ENCODE measurements at regions not wholly inside any gene's neighbourhood (a gene's known extent, or its start where the extent isn't known, plus 50 kb on each side); places are given as distances from the start of the nearest gene placed in this dataset.
A peak's percentile ranks its signal among the peaks of the same experiment; 100 is the strongest.

GRCh38 chr3:176755977-176756376 lies 441.3 kb downstream of the TBL1XR1 start:
- DNase-seq (ENCODE audit: low spot score) = no peak
- no peak overlapping the region for H3K27ac ChIP-seq
- H3K79me2 ChIP-seq = no peaks in the 10 kb centered on the region
- no peaks in the 10 kb centered on the region for H4K20me1 ChIP-seq (ENCODE audit: insufficient read depth, poor library complexity, severe bottlenecking)
- H3K4me1 ChIP-seq (ENCODE audit: insufficient read depth) = no peaks in the 10 kb centered on the region
- no peak overlapping the region for H2AFZ ChIP-seq
- no peaks in the 10 kb centered on the region for H3K36me3 ChIP-seq (replicated peaks; ENCODE audit: insufficient read depth, low read depth)
- H3K9me2 ChIP-seq (replicated peaks; ENCODE audit: insufficient read depth) = no peaks in the 10 kb centered on the region
- no peak overlapping the region for H3K4me2 ChIP-seq
- TF ChIP-seq EZH2phosphoT487 (IDR thresholded peaks at IDR 0.05; ENCODE audit: low read depth, severe bottlenecking, unreplicated experiment) (no peak), EZH2 (IDR thresholded peaks at IDR 0.05; ENCODE audit: borderline replicate concordance) (no peak), CTCF (IDR thresholded peaks at IDR 0.05; ENCODE audit: poor library complexity) (no peak)
- H3K27me3 ChIP-seq = no peaks in the 10 kb centered on the region
- WGBS (ENCODE audit: low lambda C conversion rate, missing lambda C conversion rate) = 97% methylated on average over 6 of the region's 6 CpGs
- no peaks in the 10 kb centered on the region for H3K9me3 ChIP-seq (ENCODE audit: low read depth)
- no peak overlapping the region for H3K4me3 ChIP-seq

- H3K4me3 ChIP-seq = no peak overlapping the region
- no peaks in the 10 kb centered on the region for H3K27me3 ChIP-seq
- no peak overlapping the region for H2AFZ ChIP-seq
- no peaks in the 10 kb centered on the region for H4K20me1 ChIP-seq (ENCODE audit: insufficient read depth, poor library complexity, severe bottlenecking)
- no peaks in the 10 kb centered on the region for H3K9me2 ChIP-seq (replicated peaks; ENCODE audit: insufficient read depth)
- TF ChIP-seq EZH2phosphoT487 (IDR thresholded peaks at IDR 0.05; ENCODE audit: low read depth, severe bottlenecking, unreplicated experiment) (no peak), CTCF (IDR thresholded peaks at IDR 0.05; ENCODE audit: poor library complexity) (no peak), EZH2 (IDR thresholded peaks at IDR 0.05; ENCODE audit: borderline replicate concordance) (no peak)
- H3K27ac ChIP-seq = no peak overlapping the region
- H3K79me2 ChIP-seq = no peaks in the 10 kb centered on the region
- H3K4me1 ChIP-seq (ENCODE audit: insufficient read depth) = no peaks in the 10 kb centered on the region
- no peak overlapping the region for H3K4me2 ChIP-seq
- no peak for DNase-seq (ENCODE audit: low spot score)
- no peaks in the 10 kb centered on the region for H3K36me3 ChIP-seq (replicated peaks; ENCODE audit: insufficient read depth, low read depth)
- H3K9me3 ChIP-seq (ENCODE audit: low read depth) = no peaks in the 10 kb centered on the region
- 50% methylated on average over 1 of the region's 1 CpG for WGBS (ENCODE audit: low lambda C conversion rate, missing lambda C conversion rate)
Observed at GRCh38 chr3:176755552-176755951, 441.7 kb downstream of the TBL1XR1 start.

GRCh38 chr3:176741664-176742047 lies 455.6 kb downstream of the TBL1XR1 start:
- H3K4me3 ChIP-seq = no peak overlapping the region
- no peaks in the 10 kb centered on the region for H3K27me3 ChIP-seq
- no peaks in the 10 kb centered on the region for H3K9me2 ChIP-seq (replicated peaks; ENCODE audit: insufficient read depth)
- H3K4me1 ChIP-seq (ENCODE audit: insufficient read depth) = peaks cover 11% of the 10 kb centered on the region
- TF ChIP-seq EZH2 (IDR thresholded peaks at IDR 0.05; ENCODE audit: borderline replicate concordance) (no peak), EZH2phosphoT487 (IDR thresholded peaks at IDR 0.05; ENCODE audit: low read depth, severe bottlenecking, unreplicated experiment) (no peak), CTCF (IDR thresholded peaks at IDR 0.05; ENCODE audit: poor library complexity) (no peak)
- DNase-seq (ENCODE audit: low spot score) = no peak
- H2AFZ ChIP-seq = no peak overlapping the region
- H3K9me3 ChIP-seq (ENCODE audit: low read depth) = no peaks in the 10 kb centered on the region
- no peak overlapping the region for H3K4me2 ChIP-seq
- no peaks in the 10 kb centered on the region for H3K36me3 ChIP-seq (replicated peaks; ENCODE audit: insufficient read depth, low read depth)
- H3K27ac ChIP-seq = peak overlapping the region; percentile 43
- no peaks in the 10 kb centered on the region for H3K79me2 ChIP-seq
- WGBS (ENCODE audit: low lambda C conversion rate, missing lambda C conversion rate) = 59% methylated on average over 2 of the region's 2 CpGs
- no peaks in the 10 kb centered on the region for H4K20me1 ChIP-seq (ENCODE audit: insufficient read depth, poor library complexity, severe bottlenecking)

All from hepatocyte (in vitro differentiated cells).